Fibroblast of villous mesenchyme (primary cell): ENCODE measurements at regions not wholly inside any gene's neighbourhood (a gene's known extent, or its start where the extent isn't known, plus 50 kb on each side); places are given as distances from the start of the nearest gene placed in this dataset.

ENCODE experiments used
- DNase-seq: peaks from one replicate; pipeline ENCODE4 v3.0.0-alpha.2; 2010; ENCODE audit warnings: low read depth
- H3K4me3 ChIP-seq: 2 replicates; pipeline ENCODE4 v1.5.1; 2011; ENCODE audit warnings: low read depth, mild to moderate bottlenecking, low read length
- CTCF ChIP-seq: IDR thresholded peaks from 2 replicates; pipeline ENCODE4 v1.5.1; 2012; ENCODE audit warnings: low read depth, mild to moderate bottlenecking, low read length; ENCODE audit not compliant: insufficient read depth

- H3K4me3 ChIP-seq, result no peak overlapping the region
- TF ChIP-seq CTCF, result no peak
- DNase-seq, result no peak
Measured at GRCh38 chr22:47389201-47389600, 626.8 kb downstream of the TBC1D22A start.

- no peak for DNase-seq
- no peak overlapping the region for H3K4me3 ChIP-seq
- TF ChIP-seq CTCF, result no peak
Measured at GRCh38 chr22:47388778-47389177, 626.3 kb downstream of the TBC1D22A start.

GRCh38 chr22:47388331-47388730 is 625.9 kb downstream of the TBC1D22A start:
- DNase-seq, result no peak
- no peak overlapping the region for H3K4me3 ChIP-seq
- TF ChIP-seq CTCF, result no peak

- DNase-seq, result no peak
- TF ChIP-seq CTCF, result no peak
- H3K4me3 ChIP-seq, result no peak overlapping the region
Measured at GRCh38 chr22:47386812-47387510, 624.5 kb downstream of the TBC1D22A start.

GRCh38 chr22:47384977-47385376 is 622.5 kb downstream of the TBC1D22A start:
- DNase-seq, result no peak
- H3K4me3 ChIP-seq, result no peak overlapping the region
- no peak for TF ChIP-seq CTCF

- DNase-seq, result no peak
- no peak for TF ChIP-seq CTCF
- no peak overlapping the region for H3K4me3 ChIP-seq
Measured at GRCh38 chr22:47382164-47382890, 619.9 kb downstream of the TBC1D22A start.
